Peyer's patch (tissue), 4 donors: ENCODE measurements at regions not wholly inside any gene's neighbourhood (a gene's known extent, or its start where the extent isn't known, plus 50 kb on each side); places are given as distances from the start of the nearest gene placed in this dataset.

Experiments
- DNase-seq, 3 donors: peaks; one replicate each; pipeline ENCODE4 v3.0.0-alpha.2; 2017 to 2019
- H3K27ac ChIP-seq, 4 donors: fragments of 200-600 bp; sonication (generic); one replicate each; pipeline ENCODE4 v1.5.1; 2016 to 2019
- H3K27me3 ChIP-seq, 2 donors: fragments of 200-600 bp; sonication (generic); one replicate each; pipeline ENCODE4 v1.5.1; 2019
- H3K36me3 ChIP-seq, 3 donors: fragments of 200-600 bp; sonication (generic); one replicate each; pipeline ENCODE4 v1.5.1; 2016 to 2019
- H3K4me1 ChIP-seq, 4 donors: fragments of 200-600 bp; sonication (generic); one replicate each; pipeline ENCODE4 v1.5.1; 2016 to 2019
- H3K4me3 ChIP-seq, 4 donors: fragments of 200-600 bp; sonication (generic); 1 replicate in 3 of 4; 2 replicates in 1 of 4; pipeline ENCODE4 v1.5.1; 2016 to 2019; ENCODE audit warnings: mild to moderate bottlenecking in 1 of 4
- H3K9me3 ChIP-seq, 4 donors: fragments of 200-600 bp; sonication (generic); one replicate each; pipeline ENCODE4 v1.5.1; 2016 to 2019; ENCODE audit warnings: mild to moderate bottlenecking in 1 of 4
- POLR2A ChIP-seq, 2 donors: fragments of 450-650 bp; IDR thresholded peaks; one replicate each; pipeline ENCODE4 v1.5.1; 2017; ENCODE audit warnings: antibody characterized with exemption in 2 of 2, mild to moderate bottlenecking in 2 of 2, moderate library complexity in 2 of 2
- TF ChIP-seq, protein P1 (sequence below), 6 experiments: fragments of 450-650 bp in 4 of 6; fragments of 200-600 bp in 2 of 6; sonication (generic) in 1 of 6; IDR thresholded peaks; one replicate each; pipeline ENCODE4 v1.5.1; 2017 to 2019; ENCODE audit warnings: antibody characterized with exemption in 6 of 6, mild to moderate bottlenecking in 3 of 6, moderate library complexity in 1 of 6

DNA sequence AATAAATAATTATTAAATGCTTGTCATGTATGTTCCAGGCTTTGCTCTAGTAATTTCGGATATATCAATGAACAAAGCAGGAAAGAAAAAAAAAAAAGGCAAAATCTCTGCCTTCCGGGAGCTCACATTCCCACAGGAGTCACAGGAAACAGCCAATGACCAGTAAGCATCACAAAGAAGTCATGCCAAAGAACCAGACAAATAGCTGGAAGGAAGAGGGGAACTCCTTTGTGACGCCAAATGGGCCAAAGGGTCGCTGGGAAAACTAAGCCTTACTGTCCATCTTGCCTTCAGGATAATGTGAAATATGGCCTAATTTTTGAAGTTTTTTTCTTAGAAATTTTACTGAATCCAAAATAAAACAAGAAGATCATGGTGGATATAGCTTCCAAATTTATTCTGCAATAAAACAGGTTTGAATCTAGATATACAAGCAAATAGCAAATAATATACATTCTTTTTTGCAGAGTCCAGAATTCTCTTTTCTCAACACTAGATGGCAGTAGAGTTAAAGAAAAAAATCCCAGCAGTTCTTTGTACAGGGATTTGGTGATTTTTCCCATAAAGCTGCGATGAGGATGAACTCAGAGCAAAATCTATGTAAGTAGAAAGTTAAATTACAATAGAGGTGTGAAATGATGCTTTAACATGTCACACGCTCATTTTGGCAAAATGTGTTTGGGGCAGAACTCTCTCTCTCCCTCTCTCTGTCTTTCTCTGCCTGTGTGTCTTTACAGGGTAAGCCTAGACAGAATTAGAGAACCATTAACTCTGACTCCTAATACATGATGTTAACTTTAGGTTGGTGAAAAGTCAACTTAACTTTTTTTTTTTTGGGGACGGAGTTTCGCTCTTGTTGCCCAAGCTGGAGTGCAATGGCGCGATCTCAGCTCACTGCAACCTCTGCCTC, 60.0 kb upstream of the TUT7 start:
- H3K36me3 ChIP-seq: no peaks in the 10 kb centered on the region
- no peak overlapping the region for H3K27ac ChIP-seq
- TF ChIP-seq, protein P1, sequence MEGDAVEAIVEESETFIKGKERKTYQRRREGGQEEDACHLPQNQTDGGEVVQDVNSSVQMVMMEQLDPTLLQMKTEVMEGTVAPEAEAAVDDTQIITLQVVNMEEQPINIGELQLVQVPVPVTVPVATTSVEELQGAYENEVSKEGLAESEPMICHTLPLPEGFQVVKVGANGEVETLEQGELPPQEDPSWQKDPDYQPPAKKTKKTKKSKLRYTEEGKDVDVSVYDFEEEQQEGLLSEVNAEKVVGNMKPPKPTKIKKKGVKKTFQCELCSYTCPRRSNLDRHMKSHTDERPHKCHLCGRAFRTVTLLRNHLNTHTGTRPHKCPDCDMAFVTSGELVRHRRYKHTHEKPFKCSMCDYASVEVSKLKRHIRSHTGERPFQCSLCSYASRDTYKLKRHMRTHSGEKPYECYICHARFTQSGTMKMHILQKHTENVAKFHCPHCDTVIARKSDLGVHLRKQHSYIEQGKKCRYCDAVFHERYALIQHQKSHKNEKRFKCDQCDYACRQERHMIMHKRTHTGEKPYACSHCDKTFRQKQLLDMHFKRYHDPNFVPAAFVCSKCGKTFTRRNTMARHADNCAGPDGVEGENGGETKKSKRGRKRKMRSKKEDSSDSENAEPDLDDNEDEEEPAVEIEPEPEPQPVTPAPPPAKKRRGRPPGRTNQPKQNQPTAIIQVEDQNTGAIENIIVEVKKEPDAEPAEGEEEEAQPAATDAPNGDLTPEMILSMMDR (IDR thresholded peaks at IDR 0.05): peak; percentile 49 to 67 (median 59)
- no peak for TF ChIP-seq POLR2A (IDR thresholded peaks at IDR 0.05)
- H3K9me3 ChIP-seq: no peaks in the 10 kb centered on the region
- DNase-seq: no peak
- H3K4me1 ChIP-seq: no peaks in the 10 kb centered on the region
- no peak overlapping the region for H3K4me3 ChIP-seq
- no peaks in the 10 kb centered on the region for H3K27me3 ChIP-seq

GRCh38 chr9:86410281-86410680, 56.1 kb upstream of the TUT7 start:
- Histone ChIP-seq H3K4me3 (no peak overlapping the region), H3K36me3 (no peaks in the 10 kb centered on the region), H3K4me1 (no peaks in the 10 kb centered on the region), H3K9me3 (no peaks in the 10 kb centered on the region), H3K27ac (no peak overlapping the region), H3K27me3 (no peaks in the 10 kb centered on the region)
- TF ChIP-seq POLR2A (IDR thresholded peaks at IDR 0.05): no peak
- TF ChIP-seq, protein P1 (IDR thresholded peaks at IDR 0.05): no peak
- no peak for DNase-seq

DNA sequence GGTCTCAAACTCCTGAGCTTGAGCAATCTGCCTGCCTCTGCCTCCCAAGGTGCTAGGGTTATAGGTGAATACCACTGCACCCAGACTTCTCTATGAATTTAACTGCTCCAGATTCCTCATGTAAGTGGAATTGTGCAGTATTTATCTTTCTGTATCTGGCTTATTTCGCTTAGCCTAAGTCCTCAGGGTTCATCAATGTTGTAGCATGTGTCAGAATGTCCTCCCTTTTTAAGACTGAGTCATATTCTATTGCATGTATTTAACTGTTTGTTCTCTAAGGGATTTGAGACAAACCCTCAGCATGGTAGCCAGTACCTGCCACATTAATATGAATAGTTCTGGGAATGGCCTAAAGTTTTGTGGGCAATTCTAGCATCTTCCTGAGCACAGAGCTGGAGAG, 53.9 kb upstream of the TUT7 start:
- no peaks in the 10 kb centered on the region for H3K27me3 ChIP-seq
- H3K9me3 ChIP-seq: no peaks in the 10 kb centered on the region
- no peak overlapping the region for H3K4me3 ChIP-seq
- TF ChIP-seq, protein P1 (IDR thresholded peaks at IDR 0.05): no peak
- TF ChIP-seq POLR2A (IDR thresholded peaks at IDR 0.05): no peak
- no peak overlapping the region for H3K27ac ChIP-seq
- DNase-seq: no peak
- no peaks in the 10 kb centered on the region for H3K4me1 ChIP-seq
- no peaks in the 10 kb centered on the region for H3K36me3 ChIP-seq

DNA sequence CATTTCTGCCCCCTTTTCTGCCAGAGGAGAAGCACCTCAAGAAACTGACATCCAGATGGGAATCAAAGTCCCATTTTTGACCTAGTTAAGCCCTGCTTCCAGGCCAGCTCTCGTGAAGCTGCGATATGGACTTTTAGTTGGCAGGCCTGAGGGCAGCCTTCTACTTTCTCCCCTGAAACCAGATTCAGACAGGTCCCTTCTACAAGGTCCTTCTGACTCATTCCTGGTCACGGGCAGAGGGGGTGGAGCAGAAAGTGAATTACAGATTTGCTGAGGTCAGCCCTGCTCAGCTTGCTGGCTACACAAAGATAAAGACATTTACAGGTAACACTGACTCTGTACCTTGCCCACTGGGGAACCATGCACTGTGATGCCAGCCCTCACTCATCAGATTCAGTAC, 52.8 kb upstream of the TUT7 start:
- Histone ChIP-seq H3K36me3 (no peaks in the 10 kb centered on the region), H3K27ac (no peak overlapping the region), H3K9me3 (no peaks in the 10 kb centered on the region), H3K27me3 (no peaks in the 10 kb centered on the region), H3K4me1 (no peaks in the 10 kb centered on the region), H3K4me3 (no peak overlapping the region)
- DNase-seq: no peak
- TF ChIP-seq POLR2A (IDR thresholded peaks at IDR 0.05): no peak
- TF ChIP-seq, protein P1 (IDR thresholded peaks at IDR 0.05): no peak

DNA sequence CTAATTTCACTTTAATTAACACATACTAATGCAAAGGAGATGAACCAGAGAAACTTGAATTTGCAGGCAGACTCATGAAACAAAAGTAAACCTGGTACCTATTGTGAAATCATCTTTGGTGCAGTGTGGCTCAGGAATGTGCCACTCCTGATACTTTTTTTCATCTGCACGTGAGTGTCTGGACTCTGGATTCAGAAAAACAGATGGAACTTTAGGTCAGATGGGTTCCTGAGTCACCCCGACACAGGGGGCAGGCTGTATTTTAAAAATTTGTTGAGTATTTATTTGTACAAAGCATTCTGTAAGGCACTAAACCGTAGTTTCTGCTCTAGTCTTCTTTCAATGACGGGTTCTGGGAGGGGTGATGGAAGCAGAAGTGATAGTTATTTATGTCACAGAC, 52.2 kb upstream of the TUT7 start:
- Histone ChIP-seq H3K27me3 (no peaks in the 10 kb centered on the region), H3K9me3 (no peaks in the 10 kb centered on the region), H3K4me1 (no peaks in the 10 kb centered on the region)

More for the DNA sequence above, 52.2 kb upstream of the TUT7 start:
- peak overlapping the region in 1 of 4 donors; percentile 49 for H3K27ac ChIP-seq
- no peaks in the 10 kb centered on the region for H3K36me3 ChIP-seq
- no peak for TF ChIP-seq POLR2A (IDR thresholded peaks at IDR 0.05)
- TF ChIP-seq, protein P1 (IDR thresholded peaks at IDR 0.05): no peak
- H3K4me3 ChIP-seq: no peak overlapping the region
- DNase-seq: no peak
